ENCODE measurements at regions not wholly inside any gene's neighbourhood (a gene's known extent, or its start where the extent isn't known, plus 50 kb on each side); places are given as distances from the start of the nearest gene placed in this dataset.

- DNase-seq, result no peak
Observed at GRCh38 chr1:55420929-55421716, 206.0 kb upstream of the USP24 start.

- no peak for DNase-seq
Observed at GRCh38 chr1:55420026-55420425, 204.9 kb upstream of the USP24 start.

- DNase-seq, result no peak
Observed at GRCh38 chr1:55418208-55419000, 203.2 kb upstream of the USP24 start.

DNA sequence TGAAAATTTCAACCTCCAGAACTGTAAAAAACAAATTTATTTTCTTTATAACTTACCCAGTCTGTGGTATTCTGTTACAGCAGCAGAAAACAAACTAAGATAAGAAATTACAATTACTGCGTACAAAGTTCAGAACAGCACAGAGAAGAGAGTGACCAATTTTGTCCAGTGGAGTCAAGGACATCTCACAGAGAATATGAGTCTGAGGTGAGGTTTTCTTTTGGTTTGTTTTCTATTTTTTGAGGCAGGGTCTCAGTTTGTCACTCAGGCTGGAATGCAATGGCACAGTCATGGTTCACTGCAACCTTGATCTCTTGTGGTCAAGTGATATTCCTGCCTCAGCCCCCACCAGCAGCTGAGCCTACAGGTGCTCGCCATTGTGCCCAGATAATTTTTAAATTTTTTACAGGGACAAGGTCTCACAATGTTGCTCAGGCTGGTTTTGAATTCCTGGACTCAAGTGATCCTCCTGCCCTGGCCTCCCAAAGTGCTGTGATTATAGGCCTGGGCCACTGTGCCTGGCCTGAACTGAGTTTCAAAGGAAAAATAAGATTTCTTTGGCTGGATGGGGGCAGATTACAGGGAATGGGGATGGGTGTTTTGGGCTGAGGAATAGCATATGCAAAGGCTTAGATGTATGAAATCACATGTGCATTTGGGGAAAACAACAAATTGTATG is 201.1 kb upstream of the USP24 start:
- no peak for DNase-seq

DNA sequence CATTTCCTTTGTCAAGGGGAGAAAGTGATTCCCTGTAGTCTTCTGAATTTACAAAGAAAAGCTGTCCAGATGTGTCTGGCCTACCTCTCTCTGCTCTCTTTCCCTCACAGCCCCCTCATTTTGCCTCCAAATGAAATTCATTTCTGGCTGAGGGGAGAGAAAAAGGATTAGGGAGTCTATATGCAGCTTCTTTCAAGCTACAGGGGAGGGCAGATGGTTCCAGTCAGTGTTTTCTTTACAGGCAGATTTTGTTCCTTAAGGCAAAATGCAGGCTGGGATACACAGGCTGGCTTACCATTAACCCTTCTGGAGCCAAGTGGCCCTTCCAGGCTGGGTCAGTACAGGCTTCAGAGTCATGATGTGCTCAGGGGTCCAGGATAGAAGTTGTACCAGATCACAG is 198.1 kb upstream of the USP24 start:
- no peak for DNase-seq

DNA sequence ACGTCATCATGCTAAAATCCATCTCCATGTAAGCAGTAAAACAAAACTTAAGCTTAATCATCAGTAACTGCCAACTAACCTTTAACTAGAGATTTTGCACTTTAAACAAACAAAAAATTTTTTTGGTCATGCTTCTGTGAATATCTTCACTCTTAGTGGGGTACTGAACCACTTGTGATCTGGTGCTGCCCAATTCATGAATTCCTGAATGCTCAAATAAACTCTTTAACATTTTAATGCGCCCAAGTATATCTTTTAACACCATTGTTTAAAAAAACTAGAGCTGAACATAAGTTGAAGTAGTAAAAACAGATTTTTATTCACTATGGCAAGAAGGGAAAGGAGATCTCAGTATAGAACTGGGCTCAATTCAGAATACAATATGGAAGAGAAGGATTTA is 196.9 kb upstream of the USP24 start:
- DNase-seq, result no peak

DNA sequence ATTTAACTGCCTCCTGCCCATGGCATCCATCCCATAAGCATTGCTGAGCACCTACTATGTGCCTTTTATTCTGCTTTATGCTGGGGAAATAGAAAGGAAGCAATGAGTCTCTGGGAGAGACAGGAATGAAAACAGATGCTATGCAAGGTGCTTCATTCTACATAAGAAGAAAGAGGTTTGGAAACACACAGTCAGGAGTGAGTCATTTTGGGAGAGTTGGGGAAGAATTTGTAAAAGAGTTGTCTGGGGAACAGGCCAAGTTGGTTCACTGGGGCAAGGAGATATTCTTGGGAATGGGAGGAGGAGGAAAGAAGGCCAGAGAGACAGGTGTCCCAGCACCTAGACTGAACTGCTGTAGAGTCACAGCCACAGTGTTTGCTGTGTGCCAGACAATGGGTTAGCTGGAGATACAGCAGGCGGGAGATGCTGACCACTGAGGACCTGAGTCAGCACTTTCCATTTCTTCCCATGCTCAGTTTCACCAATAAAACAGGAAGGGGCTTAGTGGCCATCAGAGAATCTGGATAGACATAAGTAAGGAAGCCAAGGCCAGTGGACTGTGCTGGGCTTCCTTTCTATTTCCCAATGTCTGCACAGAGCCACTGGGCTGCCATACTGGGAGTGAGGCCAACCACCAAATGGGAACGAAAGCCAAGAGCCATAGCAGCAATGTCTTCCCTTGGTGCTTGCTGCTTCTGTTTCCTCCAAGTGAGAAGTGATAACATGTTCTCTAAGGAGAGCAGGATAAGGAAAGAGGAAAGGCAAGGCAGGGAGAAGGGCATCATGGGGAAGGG is 187.7 kb upstream of the USP24 start:
- no peak for DNase-seq

- no peak for DNase-seq
Observed at GRCh38 chr1:55402142-55402541, 187.0 kb upstream of the USP24 start.

GRCh38 chr1:55400508-55400907 is 185.3 kb upstream of the USP24 start:
- no peak for DNase-seq

GRCh38 chr1:55399346-55399745 is 184.2 kb upstream of the USP24 start:
- DNase-seq, result peak; percentile 2

DNA sequence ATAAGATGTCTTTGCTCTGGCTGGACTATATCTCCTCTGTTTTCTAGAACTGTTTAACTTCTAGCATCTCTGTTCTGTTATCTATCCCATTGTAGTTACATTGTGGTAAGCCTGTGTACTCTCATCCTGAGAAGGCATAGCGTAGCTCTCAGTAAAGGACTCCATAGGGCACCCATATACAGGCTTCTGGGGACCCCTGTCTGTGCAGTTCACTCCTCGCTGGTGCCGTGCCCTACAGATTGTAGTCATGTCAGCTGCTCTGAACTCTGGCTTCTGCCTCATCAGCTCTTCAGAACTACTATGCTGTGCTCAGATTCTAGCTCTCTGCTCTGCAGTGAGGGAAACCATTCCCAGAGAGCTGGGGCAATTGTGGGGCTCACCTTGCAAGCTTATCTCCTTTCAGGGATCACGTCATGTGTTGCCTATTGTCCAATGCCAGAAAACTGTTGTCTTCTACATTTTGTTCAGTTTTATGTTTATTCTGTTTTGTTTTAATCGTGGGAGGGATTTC is 181.3 kb upstream of the USP24 start:
- DNase-seq, result no peak

- no peak for DNase-seq
Observed at GRCh38 chr1:55388960-55389359, 173.8 kb upstream of the USP24 start.

GRCh38 chr1:55387145-55387544 is 172.0 kb upstream of the USP24 start:
- no peak for DNase-seq

DNA sequence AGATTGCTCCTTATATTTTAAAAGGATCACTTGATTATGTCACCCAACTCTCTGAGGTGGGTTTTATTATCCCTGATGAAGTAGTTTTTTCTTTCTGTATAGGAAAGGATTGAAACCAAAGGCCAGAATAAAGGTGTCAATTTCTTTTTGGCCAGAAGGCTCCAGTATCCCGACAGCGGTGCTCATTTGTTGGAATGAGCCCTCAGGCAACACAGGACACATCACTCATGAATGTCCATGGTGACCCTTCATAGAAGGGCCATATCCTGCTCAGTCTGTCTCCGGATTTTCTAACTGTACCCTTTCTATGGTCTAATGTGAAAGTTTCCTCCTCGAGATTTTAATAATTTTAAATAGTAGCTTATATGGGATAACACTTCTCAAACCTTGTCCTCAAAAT is 171.3 kb upstream of the USP24 start:
- DNase-seq, result no peak

DNA sequence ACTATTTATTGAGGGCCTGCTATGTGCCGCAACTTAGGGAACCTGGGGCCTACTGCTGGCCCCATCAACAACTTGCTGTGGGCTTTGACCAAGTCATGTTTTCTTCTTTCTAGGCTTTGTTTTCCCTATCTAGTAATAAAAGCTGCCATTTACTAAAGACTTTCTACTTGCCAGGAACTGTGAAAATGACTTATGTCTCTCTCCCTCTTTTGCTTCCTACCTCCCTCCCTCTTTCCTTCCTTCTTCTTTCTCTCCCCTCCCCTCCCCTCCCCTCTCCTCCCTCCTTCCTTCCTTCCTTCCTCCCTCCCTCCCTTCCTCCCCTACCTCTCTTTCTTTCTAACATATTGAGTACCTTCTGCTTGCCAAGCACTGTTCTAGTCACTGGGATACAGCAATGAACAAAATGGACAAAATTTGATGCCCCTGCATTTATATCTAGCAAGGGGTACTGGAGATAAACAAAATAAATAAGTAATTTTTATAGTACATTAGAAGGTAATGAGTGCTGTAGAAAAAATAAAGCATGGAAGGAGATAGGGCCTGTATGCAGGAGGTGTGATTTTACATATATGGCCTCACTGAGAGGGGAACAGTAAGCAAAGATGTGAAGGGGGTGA is 170.3 kb upstream of the USP24 start:
- no peak for DNase-seq

- peak; percentile 6 for DNase-seq
Observed at GRCh38 chr1:55384637-55385036, 169.5 kb upstream of the USP24 start.

DNA sequence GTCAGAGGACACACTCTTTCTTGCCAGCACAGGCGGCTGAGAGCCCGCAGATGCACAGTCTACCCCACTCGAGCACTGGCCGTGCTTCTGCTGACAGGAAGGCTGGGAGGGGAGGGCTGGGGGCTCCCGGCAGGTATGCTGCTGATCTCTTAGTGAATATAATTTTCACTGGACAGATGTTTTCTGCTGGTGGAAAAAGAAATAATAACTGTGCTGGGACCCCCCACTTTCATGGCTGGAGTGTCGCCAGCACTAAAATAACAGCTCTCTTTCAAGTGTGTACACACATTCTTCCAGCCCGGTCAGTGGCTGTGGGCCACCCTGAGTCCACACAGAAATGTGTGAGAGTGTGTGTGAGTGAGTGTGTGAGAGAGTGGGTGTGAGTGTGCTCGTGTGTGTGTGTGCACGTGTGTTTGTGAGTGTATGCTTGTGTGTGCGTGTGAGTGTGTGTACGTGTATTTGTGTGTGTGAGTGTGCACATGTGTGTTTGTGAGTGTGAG is 167.7 kb upstream of the USP24 start:
- peak; percentile 49 for DNase-seq

GRCh38 chr1:55381983-55382382 is 166.8 kb upstream of the USP24 start:
- no peak for DNase-seq

DNA sequence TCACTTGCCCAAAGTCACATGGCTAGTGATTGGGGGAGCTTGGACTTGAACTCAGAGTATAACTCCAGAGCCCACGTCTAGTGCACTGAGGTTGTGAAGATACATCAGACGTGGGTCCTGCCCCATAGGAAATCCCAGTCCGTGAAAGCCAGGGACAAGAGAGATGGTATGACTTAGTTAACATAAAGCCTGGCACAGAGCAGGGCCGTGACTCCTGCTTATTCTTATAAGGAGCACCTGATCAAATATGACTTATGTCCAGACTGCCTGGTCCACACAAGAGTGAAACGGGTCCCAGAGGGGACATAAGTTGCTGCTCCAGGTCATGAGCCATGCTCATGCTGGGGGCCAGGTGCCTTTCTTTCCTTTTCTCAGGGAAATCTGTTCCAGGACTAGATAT is 166.3 kb upstream of the USP24 start:
- DNase-seq, result no peak

- DNase-seq, result no peak
Observed at GRCh38 chr1:55380355-55380970, 165.3 kb upstream of the USP24 start.

GRCh38 chr1:55378582-55378981 is 163.4 kb upstream of the USP24 start:
- DNase-seq, result peak; percentile 15

GRCh38 chr1:55376897-55377296 is 161.7 kb upstream of the USP24 start:
- no peak for DNase-seq

Data from NCI-H69 (cell line).